IPS DF 19.7 (cell line): ENCODE measurements at regions not wholly inside any gene's neighbourhood (a gene's known extent, or its start where the extent isn't known, plus 50 kb on each side); places are given as distances from the start of the nearest gene placed in this dataset.
"Not testable (repeated sequence)": the region's sequence is repeated elsewhere in the genome, so short reads cannot be mapped to it uniquely, and the experiment has no call there.

ENCODE experiments used
- DNase-seq: peaks from one replicate; pipeline ENCODE4 v3.0.0-alpha.2; 2013; ENCODE audit warnings: low read depth, low spot score

DNA sequence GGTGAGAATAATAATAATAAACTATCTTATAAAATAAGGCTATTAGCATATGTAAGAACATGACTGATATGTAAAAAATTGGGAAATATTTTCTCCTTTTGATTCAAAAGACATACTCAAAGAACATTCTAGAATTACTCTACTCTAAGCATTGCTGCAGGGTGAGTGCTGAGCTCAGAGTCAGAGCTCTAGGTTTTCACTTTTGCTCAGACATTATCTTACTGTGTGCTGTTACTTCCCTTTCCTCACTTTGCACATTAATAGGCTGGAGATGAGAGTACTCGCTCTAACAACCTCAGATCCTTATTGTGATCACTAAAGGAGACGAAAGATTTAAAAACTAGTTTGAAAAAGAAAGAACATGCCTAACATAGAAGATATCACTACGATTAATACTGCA lies 99.4 kb upstream of the C9orf72 start:
- no peak for DNase-seq

DNA sequence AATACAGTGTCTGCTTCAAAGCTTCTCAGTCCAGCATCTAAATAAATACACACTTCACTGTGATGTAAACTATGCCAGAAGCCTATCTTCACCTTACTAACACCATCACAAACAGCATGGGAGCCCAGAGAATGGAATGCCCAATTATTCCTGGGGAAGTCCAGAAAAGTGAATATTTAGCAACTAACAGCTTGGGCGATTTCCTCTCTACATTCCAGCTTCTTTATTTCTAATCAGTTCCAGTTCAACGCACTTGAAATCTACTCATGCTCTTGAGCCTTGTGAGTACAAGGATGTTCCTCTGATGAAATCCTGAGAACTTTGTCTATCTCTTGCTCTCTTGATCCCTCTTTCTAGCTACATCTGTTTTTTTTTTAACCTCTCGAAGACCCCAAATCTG lies 100.4 kb upstream of the C9orf72 start:
- no peak for DNase-seq

- DNase-seq: no peak
These were observed 102.1 kb upstream of the C9orf72 start for GRCh38 chr9:27675354-27675753.

GRCh38 chr9:27676827-27677226 lies 103.5 kb upstream of the C9orf72 start:
- DNase-seq: no peak

- no peak for DNase-seq
These were observed 106.1 kb upstream of the C9orf72 start for GRCh38 chr9:27679338-27679737.

DNA sequence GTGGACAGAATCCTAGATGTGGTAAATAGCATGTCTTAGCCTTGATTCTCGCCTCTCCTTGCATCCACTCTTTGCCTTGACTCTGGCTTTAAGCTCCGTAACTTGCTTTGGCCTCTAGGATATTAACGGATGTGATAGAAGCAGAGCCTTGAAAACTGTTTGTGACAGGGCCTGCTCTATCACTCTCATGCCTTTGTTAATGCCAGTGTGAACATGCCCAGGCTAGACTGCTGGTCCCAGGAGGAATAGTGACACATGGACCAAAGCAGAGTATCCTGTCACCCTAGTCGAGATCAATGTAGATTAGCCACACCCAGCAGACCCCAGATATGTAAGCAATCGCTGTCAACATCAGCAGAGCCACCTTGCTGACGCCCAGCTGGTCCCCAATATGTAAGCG lies 109.9 kb upstream of the C9orf72 start:
- no peak for DNase-seq

- DNase-seq: no peak
These were observed 115.7 kb upstream of the C9orf72 start for GRCh38 chr9:27688954-27689353.

GRCh38 chr9:27690816-27691215 lies 117.5 kb upstream of the C9orf72 start:
- not testable (repeated sequence) for DNase-seq

GRCh38 chr9:27699621-27700020 lies 126.3 kb upstream of the C9orf72 start:
- no peak for DNase-seq

DNA sequence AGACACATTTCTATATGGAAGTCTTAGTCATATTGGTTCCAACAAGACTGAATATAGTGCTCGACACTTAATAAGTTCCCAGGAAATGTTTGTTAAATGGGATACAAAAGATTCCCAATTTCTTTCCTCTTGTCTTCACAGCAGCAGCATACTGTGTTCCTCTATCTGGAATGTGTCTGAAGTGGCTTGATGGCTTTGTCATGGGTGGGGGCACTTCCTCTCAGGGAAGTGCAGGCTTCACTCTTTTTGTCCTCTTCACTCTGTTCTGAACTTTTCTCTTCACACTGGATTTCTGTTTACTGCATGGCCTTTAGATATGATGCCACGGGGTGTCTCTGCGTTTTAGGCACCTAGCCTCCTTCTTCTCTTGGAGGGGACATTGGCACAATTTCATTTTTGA lies 127.7 kb upstream of the C9orf72 start:
- no peak for DNase-seq

- no peak for DNase-seq
These were observed 128.3 kb upstream of the C9orf72 start for GRCh38 chr9:27701587-27701986.

- no peak for DNase-seq
These were observed 130.1 kb upstream of the C9orf72 start for GRCh38 chr9:27703216-27703980.

- DNase-seq: no peak
These were observed 138.0 kb upstream of the C9orf72 start for GRCh38 chr9:27711241-27711640.

DNA sequence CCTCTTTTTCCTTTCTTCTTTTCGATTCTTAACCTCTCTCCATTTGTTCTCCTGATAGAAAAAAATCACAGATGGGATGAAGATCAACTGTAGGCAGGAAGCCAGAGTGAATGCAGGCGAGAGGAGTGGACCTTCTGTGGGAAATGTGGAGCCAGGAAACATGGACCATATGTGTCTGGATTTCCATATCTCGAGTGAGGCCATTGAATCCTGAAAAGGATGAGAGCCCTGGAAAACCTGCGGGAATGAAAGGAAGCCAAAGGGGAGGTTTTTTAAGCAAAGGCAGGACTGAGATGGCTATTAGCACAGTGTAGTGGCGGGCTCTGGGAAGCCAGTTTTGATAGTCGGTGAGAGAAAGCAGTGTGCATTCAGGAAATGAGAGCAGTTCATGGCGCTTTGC lies 139.5 kb upstream of the C9orf72 start:
- no peak for DNase-seq

DNA sequence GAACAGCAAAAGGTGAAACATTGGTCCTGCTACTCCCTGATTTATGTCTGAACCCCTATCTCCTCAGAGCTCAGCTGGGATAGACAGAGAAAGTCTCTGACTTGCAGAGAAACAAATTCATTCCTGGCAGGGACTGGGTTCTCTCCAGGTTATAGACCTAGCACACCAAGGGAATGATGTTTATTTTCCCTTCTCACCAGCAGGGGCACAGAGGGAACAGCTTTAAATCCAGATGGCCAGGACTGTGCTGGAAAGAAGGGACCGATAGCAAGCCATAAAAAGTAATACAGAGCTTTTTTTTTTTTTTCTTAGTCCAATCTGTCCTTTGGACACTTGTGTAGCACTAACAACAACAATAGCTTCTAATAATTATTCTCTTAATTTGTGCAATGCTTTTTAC lies 141.1 kb upstream of the C9orf72 start:
- no peak for DNase-seq

DNA sequence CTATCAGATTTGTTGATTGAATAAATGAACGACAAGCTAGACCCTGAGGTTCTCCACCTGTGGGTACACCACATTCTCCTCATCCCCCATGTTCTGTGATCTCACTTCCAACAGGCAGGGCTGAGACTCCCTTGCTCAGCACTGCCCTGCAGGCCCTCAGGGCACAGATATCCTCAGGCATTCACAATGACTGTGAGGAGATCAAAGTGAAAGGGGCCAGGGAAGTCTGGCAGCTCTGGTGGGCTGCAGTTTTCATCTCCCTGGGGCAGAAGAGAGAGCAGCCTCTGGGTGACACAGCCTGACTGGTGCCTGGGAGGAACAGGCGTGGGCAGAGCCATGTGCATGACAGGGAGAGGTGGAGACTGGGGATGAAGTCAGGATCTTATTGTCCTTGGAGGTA lies 142.4 kb upstream of the C9orf72 start:
- DNase-seq: no peak

DNA sequence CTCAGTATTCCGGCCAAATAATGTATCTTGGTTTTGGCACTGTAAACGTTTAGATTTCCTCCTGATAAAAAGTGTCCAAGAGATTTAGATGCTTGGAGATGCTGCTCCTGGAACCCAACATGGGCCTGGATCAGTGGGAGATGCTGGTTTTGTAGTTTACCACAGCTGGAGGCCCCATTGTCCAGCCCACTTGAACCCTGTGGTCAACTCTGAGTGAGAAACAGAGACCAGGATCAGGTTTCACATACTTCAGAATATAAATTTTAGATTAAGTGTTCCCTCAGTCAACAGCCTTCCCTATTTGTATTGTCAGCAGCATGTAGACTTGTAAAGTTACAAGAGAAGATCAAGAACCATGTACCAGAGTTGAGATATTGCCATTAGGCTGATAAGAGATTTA lies 144.7 kb upstream of the C9orf72 start:
- no peak for DNase-seq

DNA sequence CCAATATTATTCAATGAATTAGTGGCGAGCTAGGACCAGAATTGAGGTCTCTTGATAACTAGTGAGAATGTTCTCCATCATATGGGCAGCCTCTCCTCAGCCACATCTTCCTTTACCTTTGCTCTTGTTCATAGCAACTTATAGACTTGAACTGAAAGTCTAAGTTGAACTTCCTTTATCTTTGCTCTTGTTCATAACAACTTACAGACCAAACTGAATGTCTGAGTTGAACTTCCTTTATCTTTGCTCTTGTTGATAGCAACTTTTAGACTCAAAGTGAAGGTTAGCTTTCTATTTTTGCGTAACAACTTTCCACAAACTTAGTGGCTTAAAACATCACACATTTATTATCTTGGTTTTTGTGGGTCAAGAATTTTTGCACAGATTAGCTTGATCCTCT lies 146.4 kb upstream of the C9orf72 start:
- DNase-seq: no peak

DNA sequence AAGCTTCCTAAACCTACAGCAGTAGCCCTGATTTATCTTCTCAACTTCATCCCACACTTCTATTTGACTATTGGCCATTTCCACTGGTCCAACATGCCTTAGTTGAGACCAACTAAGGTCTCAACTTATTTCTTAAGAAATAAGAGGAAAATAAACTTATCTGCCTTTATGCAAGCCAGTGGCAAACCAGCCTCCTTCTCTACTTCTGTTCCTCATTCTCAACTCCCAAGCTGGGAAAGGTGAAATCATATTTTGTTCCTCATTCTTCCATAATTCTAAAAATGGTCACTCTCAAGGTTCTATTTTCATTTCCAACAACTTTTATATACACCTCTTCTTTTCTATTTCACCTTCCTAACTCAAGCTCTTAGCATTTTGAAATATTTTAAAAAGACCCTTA lies 149.6 kb upstream of the C9orf72 start:
- DNase-seq: no peak

DNA sequence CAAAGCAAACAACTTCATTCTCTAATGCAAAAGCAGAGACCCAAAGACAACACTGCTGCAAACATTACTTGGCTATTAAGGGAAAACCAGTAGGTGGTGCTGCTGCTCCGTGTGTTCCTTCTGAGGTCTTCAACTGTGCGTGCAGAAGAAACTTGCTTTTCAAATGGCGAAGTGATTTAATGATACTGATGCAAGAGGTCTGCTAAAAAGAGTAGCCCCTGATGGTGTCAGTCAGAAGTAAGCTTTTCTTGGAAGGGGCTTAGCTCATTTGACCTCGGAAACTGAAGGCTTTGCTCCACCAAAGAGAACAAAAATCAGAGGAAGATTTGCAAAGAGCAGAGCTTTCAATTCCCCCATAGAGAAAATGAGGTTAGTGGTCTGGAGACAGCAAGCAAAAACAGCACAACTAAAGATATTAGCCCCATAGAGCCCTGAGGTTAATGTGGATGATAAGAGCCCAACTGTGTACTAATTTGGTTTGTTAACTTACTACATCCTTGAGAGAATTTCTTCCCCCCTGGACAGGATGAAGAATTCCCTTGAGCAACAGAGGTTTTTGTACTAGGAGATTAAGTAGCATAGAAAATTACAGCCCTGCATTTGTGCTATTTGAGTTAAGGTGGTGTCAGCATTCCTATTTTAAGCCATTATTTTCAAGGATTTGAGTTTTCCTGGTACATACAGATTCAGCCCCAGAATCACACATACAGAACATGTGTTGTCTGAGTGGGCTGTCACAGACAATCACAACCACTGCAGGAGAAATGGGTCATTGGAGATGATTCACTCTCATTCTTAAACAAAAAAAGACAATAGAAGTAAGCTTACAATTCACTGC lies 153.2 kb upstream of the C9orf72 start:
- DNase-seq: peak; percentile 63

- DNase-seq: no peak
These were observed 159.2 kb upstream of the C9orf72 start for GRCh38 chr9:27732494-27732893.

DNA sequence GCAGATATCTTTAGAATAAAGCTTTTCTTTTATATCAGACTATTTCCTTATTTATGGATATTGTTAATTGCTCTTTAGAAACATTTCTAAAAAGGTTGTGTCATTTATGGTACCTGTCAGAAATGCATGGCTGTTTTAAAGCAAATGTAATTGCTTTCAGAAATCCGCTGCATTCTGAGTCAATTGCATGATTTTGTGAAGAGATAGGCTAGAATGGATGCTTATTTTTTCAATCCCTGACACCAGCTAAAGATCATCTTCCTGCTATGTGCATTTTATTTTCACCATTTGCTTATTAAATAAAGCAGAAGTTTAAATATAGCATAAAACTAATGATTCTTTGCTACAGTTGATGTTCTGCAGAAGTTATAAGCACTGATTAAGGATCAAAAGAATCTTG lies 170.2 kb upstream of the C9orf72 start:
- DNase-seq: no peak

GRCh38 chr9:27747450-27747849 lies 174.2 kb upstream of the C9orf72 start:
- DNase-seq: no peak
